Ovary (tissue), 3 donors: ENCODE measurements at regions not wholly inside any gene's neighbourhood (a gene's known extent, or its start where the extent isn't known, plus 50 kb on each side); places are given as distances from the start of the nearest gene placed in this dataset.

ENCODE experiments used
- CTCF ChIP-seq, 3 donors: fragments of 450-650 bp in 2 of 3; fragments of 200-600 bp in 1 of 3; IDR thresholded peaks; one replicate each; pipeline versions ENCODE4 v1.5.1 to v1.8.0; 2016 to 2022; ENCODE audit warnings: antibody characterized with exemption in 3 of 3, mild to moderate bottlenecking in 1 of 3
- POLR2A ChIP-seq: fragments of 450-650 bp; IDR thresholded peaks from one replicate; pipeline ENCODE4 v1.6.1; 2017; ENCODE audit warnings: antibody characterized with exemption, mild to moderate bottlenecking, moderate library complexity
- donor health status: DM: no; HTN: no; CAD: no.

- no peak for TF ChIP-seq POLR2A
- TF ChIP-seq CTCF (IDR thresholded peaks at IDR 0.05), result no peak
Measured at GRCh38 chrX:4314586-4314985, 601.1 kb upstream of the PRKX start.
